ENCODE measurements at regions not wholly inside any gene's neighbourhood (a gene's known extent, or its start where the extent isn't known, plus 50 kb on each side); places are given as distances from the start of the nearest gene placed in this dataset.

DNA sequence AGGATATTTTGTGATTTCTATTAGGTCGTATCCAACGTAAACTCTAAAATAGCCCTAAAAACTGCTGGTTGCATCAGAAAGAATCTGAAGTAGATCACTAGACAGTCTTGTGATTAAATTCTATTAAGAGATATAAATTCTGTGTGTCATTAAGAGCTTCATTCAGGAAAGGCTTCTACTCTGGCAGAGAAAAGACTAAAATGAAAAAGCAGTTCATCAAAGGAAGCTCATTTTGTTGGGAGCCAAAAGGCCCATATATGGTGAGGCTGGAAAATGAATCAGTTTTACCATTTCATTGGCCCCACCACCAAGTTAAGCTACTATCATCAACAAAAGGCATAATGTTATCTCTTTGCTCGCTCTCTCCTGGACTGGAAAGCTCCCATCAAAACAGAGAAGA, 261.1 kb downstream of the SATB2 start:
- POLR2A ChIA-PET: no interaction called here
- DNase-seq (ENCODE audit: low spot score): no peak
- Mint-ChIP-seq H3K9me3 (peaks cover 12% of the 10 kb centered on the region), H3K36me3 (no peaks in the 10 kb centered on the region), H3K27ac (no peak overlapping the region), H3K4me3 (no peak overlapping the region), H3K4me1 (peaks cover 24% of the 10 kb centered on the region), H3K27me3 (ENCODE audit: low read depth) (no peaks in the 10 kb centered on the region)
- CTCF ChIA-PET: no interaction called here
- no peak for ATAC-seq
- TF ChIP-seq ZNF425 (CRISPR knock-in tag; conservative IDR thresholded peaks at IDR 0.05) (no peak), FOXK1 (CRISPR knock-in tag; IDR thresholded peaks at IDR 0.05) (no peak), ZNF317 (CRISPR knock-in tag; IDR thresholded peaks at IDR 0.05; ENCODE audit: borderline replicate concordance, low read depth) (no peak), SP1 (CRISPR knock-in tag; conservative IDR thresholded peaks at IDR 0.05) (no peak), ZNF512 (CRISPR knock-in tag; IDR thresholded peaks at IDR 0.05; ENCODE audit: borderline replicate concordance) (no peak), USF2 (CRISPR knock-in tag; IDR thresholded peaks at IDR 0.05) (no peak), RORB (CRISPR knock-in tag; IDR thresholded peaks at IDR 0.05) (no peak), STAT6 (CRISPR knock-in tag; conservative IDR thresholded peaks at IDR 0.05; ENCODE audit: low read depth) (no peak), ZNF138 (CRISPR knock-in tag; conservative IDR thresholded peaks at IDR 0.05) (no peak), CBFB (CRISPR knock-in tag; IDR thresholded peaks at IDR 0.05; ENCODE audit: low read depth) (no peak), ZNF532 (CRISPR knock-in tag; IDR thresholded peaks at IDR 0.05; ENCODE audit: borderline replicate concordance) (no peak), ZMAT4 (CRISPR knock-in tag; IDR thresholded peaks at IDR 0.05) (no peak), ZNF263 (CRISPR knock-in tag; IDR thresholded peaks at IDR 0.05; ENCODE audit: low read depth) (no peak)
- TF ChIP-seq, protein P1, sequence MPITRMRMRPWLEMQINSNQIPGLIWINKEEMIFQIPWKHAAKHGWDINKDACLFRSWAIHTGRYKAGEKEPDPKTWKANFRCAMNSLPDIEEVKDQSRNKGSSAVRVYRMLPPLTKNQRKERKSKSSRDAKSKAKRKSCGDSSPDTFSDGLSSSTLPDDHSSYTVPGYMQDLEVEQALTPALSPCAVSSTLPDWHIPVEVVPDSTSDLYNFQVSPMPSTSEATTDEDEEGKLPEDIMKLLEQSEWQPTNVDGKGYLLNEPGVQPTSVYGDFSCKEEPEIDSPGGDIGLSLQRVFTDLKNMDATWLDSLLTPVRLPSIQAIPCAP (CRISPR knock-in tag; IDR thresholded peaks at IDR 0.05): no peak
- TF ChIP-seq, protein P2, sequence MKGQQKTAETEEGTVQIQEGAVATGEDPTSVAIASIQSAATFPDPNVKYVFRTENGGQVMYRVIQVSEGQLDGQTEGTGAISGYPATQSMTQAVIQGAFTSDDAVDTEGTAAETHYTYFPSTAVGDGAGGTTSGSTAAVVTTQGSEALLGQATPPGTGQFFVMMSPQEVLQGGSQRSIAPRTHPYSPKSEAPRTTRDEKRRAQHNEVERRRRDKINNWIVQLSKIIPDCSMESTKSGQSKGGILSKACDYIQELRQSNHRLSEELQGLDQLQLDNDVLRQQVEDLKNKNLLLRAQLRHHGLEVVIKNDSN (CRISPR knock-in tag; IDR thresholded peaks at IDR 0.05): no peak
- TF ChIP-seq, protein P3, sequence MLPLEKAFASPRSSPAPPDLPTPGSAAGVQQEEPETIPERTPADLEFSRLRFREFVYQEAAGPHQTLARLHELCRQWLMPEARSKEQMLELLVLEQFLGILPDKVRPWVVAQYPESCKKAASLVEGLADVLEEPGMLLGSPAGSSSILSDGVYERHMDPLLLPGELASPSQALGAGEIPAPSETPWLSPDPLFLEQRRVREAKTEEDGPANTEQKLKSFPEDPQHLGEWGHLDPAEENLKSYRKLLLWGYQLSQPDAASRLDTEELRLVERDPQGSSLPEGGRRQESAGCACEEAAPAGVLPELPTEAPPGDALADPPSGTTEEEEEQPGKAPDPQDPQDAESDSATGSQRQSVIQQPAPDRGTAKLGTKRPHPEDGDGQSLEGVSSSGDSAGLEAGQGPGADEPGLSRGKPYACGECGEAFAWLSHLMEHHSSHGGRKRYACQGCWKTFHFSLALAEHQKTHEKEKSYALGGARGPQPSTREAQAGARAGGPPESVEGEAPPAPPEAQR (CRISPR knock-in tag; IDR thresholded peaks at IDR 0.05): no peak
- TF ChIP-seq, protein P4, sequence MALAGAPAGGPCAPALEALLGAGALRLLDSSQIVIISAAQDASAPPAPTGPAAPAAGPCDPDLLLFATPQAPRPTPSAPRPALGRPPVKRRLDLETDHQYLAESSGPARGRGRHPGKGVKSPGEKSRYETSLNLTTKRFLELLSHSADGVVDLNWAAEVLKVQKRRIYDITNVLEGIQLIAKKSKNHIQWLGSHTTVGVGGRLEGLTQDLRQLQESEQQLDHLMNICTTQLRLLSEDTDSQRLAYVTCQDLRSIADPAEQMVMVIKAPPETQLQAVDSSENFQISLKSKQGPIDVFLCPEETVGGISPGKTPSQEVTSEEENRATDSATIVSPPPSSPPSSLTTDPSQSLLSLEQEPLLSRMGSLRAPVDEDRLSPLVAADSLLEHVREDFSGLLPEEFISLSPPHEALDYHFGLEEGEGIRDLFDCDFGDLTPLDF (CRISPR knock-in tag; IDR thresholded peaks at IDR 0.05): no peak
- TF ChIP-seq, protein P5, sequence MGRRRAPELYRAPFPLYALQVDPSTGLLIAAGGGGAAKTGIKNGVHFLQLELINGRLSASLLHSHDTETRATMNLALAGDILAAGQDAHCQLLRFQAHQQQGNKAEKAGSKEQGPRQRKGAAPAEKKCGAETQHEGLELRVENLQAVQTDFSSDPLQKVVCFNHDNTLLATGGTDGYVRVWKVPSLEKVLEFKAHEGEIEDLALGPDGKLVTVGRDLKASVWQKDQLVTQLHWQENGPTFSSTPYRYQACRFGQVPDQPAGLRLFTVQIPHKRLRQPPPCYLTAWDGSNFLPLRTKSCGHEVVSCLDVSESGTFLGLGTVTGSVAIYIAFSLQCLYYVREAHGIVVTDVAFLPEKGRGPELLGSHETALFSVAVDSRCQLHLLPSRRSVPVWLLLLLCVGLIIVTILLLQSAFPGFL (CRISPR knock-in tag; IDR thresholded peaks at IDR 0.05; ENCODE audit: borderline replicate concordance): no peak

All from WTC11 (cell line).